Left cardiac atrium (tissue), 4 donors: ENCODE measurements at regions not wholly inside any gene's neighbourhood (a gene's known extent, or its start where the extent isn't known, plus 50 kb on each side); places are given as distances from the start of the nearest gene placed in this dataset.
A peak's percentile ranks its signal among the peaks of the same experiment; 100 is the strongest.
"Not testable (repeated sequence)": the region's sequence is repeated elsewhere in the genome, so short reads cannot be mapped to it uniquely, and the experiment has no call there.

ENCODE experiments used
- ATAC-seq, 2 donors: fragments of 200-7000 bp; cut with Tn5 transposase; one replicate each; pipeline ENCODE4 v1.9.1; 2020; ENCODE audit warnings: mild to moderate bottlenecking in 2 of 2, moderate library complexity in 2 of 2
- DNase-seq: peaks from one replicate; pipeline ENCODE4 v3.0.0-alpha.2; 2020
- intact Hi-C, 2 donors: fragments of 100-400 bp; cut with DNase I; formaldehyde crosslinking; loops; one replicate each; pipeline versions ENCODE4 v1.14.1 to v1.15.1; 2022 to 2023
- donor health status: DM: no; HTN: yes; CAD: no.
- donor health status: DM: no; HTN: yes; CAD: no; lungs with severe emphysema.
- donor health status: DM: yes; HTN: yes; CAD: no.
- donor health status: Dilated cardiomyopathy.

GRCh38 chr3:40949347-40949746 lies 250.0 kb upstream of the CTNNB1 start:
- ATAC-seq, DNase-seq, intact Hi-C loops: not testable (repeated sequence)

- DNase-seq = no peak
- no peak for ATAC-seq
- intact Hi-C loops = no loop called here
These were observed 247.7 kb upstream of the CTNNB1 start for GRCh38 chr3:40951636-40952035.

- DNase-seq (no peak), ATAC-seq (no peak)
- intact Hi-C loops = no loop called here
These were observed 238.0 kb upstream of the CTNNB1 start for GRCh38 chr3:40961104-40961857.

- intact Hi-C loops = no loop called here
- ATAC-seq = no peak
These were observed 236.6 kb upstream of the CTNNB1 start for GRCh38 chr3:40962721-40963120.

GRCh38 chr3:40968666-40969065 lies 230.6 kb upstream of the CTNNB1 start:
- intact Hi-C loops = no loop called here
- ATAC-seq (no peak), DNase-seq (no peak)

More at GRCh38 chr3:40962721-40963120, 236.6 kb upstream of the CTNNB1 start:
- DNase-seq = no peak

- intact Hi-C loops = no loop called here
- ATAC-seq = no peak
- no peak for DNase-seq
These were observed 230.0 kb upstream of the CTNNB1 start for GRCh38 chr3:40969341-40969740.

- intact Hi-C loops = loop anchor here in 1 of 2 donors (5.0 to 10.0 kb wide), 2 partner anchors 227 to 385 kb away; partner anchors contain the start of gene CTNNB1
- no peak for DNase-seq
- no peak for ATAC-seq
These were observed 229.4 kb upstream of the CTNNB1 start for GRCh38 chr3:40969756-40970466.

- ATAC-seq = peak; percentile 83 to 98
- peak; percentile 84 for DNase-seq
- intact Hi-C loops = loop anchor here in 1 of 2 donors (5.0 to 10.0 kb wide), 2 partner anchors 226 to 387 kb away; partner anchors contain the start of gene CTNNB1
These were observed 227.8 kb upstream of the CTNNB1 start for GRCh38 chr3:40971191-40972168.

- DNase-seq (no peak), ATAC-seq (no peak)
- intact Hi-C loops = loop anchor here in 1 of 2 donors (5.0 to 10.0 kb wide), 2 partner anchors 225 to 388 kb away; partner anchors contain the start of gene CTNNB1
These were observed 227.0 kb upstream of the CTNNB1 start for GRCh38 chr3:40972350-40972749.

GRCh38 chr3:40973141-40973540 lies 226.2 kb upstream of the CTNNB1 start:
- no peak for ATAC-seq
- intact Hi-C loops = loop anchor here in 1 of 2 donors (5.0 to 10.0 kb wide), 2 partner anchors 224 to 388 kb away; partner anchors contain the start of gene CTNNB1

GRCh38 chr3:40975711-40976121 lies 223.6 kb upstream of the CTNNB1 start:
- ATAC-seq (peak; percentile 27 to 34), DNase-seq (no peak)

More at GRCh38 chr3:40973141-40973540, 226.2 kb upstream of the CTNNB1 start:
- DNase-seq = no peak

GRCh38 chr3:40976241-40976640 lies 223.1 kb upstream of the CTNNB1 start:
- intact Hi-C loops = loop anchor here in 1 of 2 donors (5.0 to 10.0 kb wide), 2 partner anchors 51 to 391 kb away; no protein-coding TSS in a partner anchor
- ATAC-seq (no peak), DNase-seq (no peak)

More at GRCh38 chr3:40975711-40976121, 223.6 kb upstream of the CTNNB1 start:
- intact Hi-C loops = loop anchor here in 1 of 2 donors (5.0 to 10.0 kb wide), 2 partner anchors 52 to 391 kb away; no protein-coding TSS in a partner anchor

- intact Hi-C loops = loop anchor here in 1 of 2 donors (5.0 to 10.0 kb wide), 2 partner anchors 49 to 394 kb away; no protein-coding TSS in a partner anchor
- no peak for ATAC-seq
- no peak for DNase-seq
These were observed 220.9 kb upstream of the CTNNB1 start for GRCh38 chr3:40978442-40978841.

- no peak for ATAC-seq
- intact Hi-C loops = loop anchor here in 1 of 2 donors (5.0 to 10.0 kb wide), 2 partner anchors 47 to 395 kb away; no protein-coding TSS in a partner anchor
- no peak for DNase-seq
These were observed 219.3 kb upstream of the CTNNB1 start for GRCh38 chr3:40979962-40980361.

- DNase-seq = no peak
- intact Hi-C loops = no loop called here
- no peak for ATAC-seq
These were observed 218.8 kb upstream of the CTNNB1 start for GRCh38 chr3:40980467-40980866.

- no peak for DNase-seq
- intact Hi-C loops = no loop called here
- ATAC-seq = no peak
These were observed 214.1 kb upstream of the CTNNB1 start for GRCh38 chr3:40985195-40985594.

GRCh38 chr3:40988468-40988867 lies 210.8 kb upstream of the CTNNB1 start:
- ATAC-seq (no peak), DNase-seq (no peak)
- intact Hi-C loops = no loop called here
